Activated CD4-positive, alpha-beta T cell treated with anti-CD3 and anti-CD28 coated beads, Interleukin-2, amount 10 ng/mL, durations not matched to agents 7 days and 5 days (primary cell): ENCODE measurements at regions not wholly inside any gene's neighbourhood (a gene's known extent, or its start where the extent isn't known, plus 50 kb on each side); places are given as distances from the start of the nearest gene placed in this dataset.

Source experiments
- CTCF ChIA-PET: fragments of 350-600 bp; sonication (Branson Sonifier 250); formaldehyde crosslinking; loops from one replicate; lab custom pipeline; 2021; ENCODE audit warnings: antibody characterized with exemption; lab: Charles Lee
- POLR2A ChIA-PET: fragments of 350-600 bp; sonication (Branson Sonifier 250); formaldehyde crosslinking; loops from one replicate; lab custom pipeline; 2021; ENCODE audit warnings: antibody characterized with exemption; lab: Charles Lee
- DNase-seq: peaks from one replicate; pipeline ENCODE4 v3.0.0-alpha.2; 2020
- H3K27ac Mint-ChIP-seq: one replicate; pipeline ENCODE4 v1.8.0; 2021; ENCODE audit warnings: mild to moderate bottlenecking, moderate library complexity, mixed read lengths
- H3K27me3 Mint-ChIP-seq: one replicate; pipeline ENCODE4 v1.8.0; 2021; ENCODE audit warnings: mixed read lengths
- H3K36me3 Mint-ChIP-seq: one replicate; pipeline ENCODE4 v1.8.0; 2021; ENCODE audit warnings: low read depth, mixed read lengths
- H3K4me1 Mint-ChIP-seq: one replicate; pipeline ENCODE4 v1.8.0; 2021; ENCODE audit warnings: mixed read lengths
- H3K4me3 Mint-ChIP-seq: one replicate; pipeline ENCODE4 v1.8.0; 2021; ENCODE audit warnings: mild to moderate bottlenecking, moderate library complexity, mixed read lengths
- H3K9me3 Mint-ChIP-seq: one replicate; pipeline ENCODE4 v1.8.0; 2021; ENCODE audit warnings: mixed read lengths

DNA sequence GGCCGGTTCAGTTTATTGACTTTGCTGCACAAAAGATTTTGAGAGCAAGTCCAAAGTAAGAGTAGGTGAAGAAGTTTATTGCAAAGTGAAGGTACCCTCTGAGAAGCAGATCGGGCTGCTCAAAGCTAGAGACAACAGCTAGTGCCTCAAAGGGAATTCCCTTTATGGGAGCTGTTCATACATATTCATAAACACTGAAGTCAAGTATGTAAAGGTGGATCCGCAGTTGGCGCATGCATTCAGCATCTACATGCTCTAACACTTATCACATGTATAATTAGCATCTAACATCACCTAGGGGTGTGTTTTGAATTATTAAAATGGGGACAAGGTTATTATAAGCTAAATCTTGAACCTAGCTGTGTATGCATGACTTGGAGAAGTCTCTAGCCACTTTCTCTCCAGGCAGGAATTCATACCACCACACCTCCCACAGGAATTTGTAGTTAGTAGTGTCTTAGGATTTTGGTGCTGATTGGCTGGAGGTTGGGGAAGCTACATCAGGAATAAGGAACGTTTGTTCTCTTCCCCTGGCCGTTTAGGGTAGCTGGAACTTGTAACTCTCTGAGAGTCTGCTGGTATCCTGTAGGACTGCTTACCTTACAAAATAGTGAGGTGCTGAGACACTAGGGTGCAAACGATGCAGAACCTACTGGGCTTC is 1633.9 kb downstream of the GRIK2 start:
- Mint-ChIP-seq H3K9me3 (no peaks in the 10 kb centered on the region), H3K4me1 (no peaks in the 10 kb centered on the region), H3K4me3 (no peak overlapping the region), H3K27ac (no peak overlapping the region), H3K36me3 (no peaks in the 10 kb centered on the region), H3K27me3 (no peaks in the 10 kb centered on the region)
- POLR2A ChIA-PET = no interaction called here
- CTCF ChIA-PET = no interaction called here
- no peak for DNase-seq

DNA sequence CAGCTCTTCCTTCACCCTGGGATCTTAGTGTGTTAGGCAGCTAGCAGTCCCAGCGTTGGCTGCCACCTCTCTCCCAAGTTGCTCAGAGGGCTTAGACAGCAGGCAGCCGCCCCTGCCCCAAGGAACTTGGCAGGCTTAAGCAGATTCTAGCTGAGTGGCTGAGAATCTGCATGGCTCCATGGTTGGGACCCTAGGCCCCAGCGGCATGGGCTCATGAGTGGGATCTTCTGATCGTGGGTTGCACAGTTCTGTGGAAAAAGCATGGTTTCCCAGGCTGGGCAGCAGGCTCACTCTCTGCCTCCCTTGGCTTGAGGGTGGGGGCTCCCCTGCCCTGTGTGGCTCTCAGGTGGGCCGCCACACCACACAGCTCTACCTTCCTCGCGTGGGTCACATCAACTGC is 1624.9 kb downstream of the GRIK2 start:
- H3K27me3 Mint-ChIP-seq = no peaks in the 10 kb centered on the region
- H3K4me3 Mint-ChIP-seq = no peak overlapping the region
- H3K27ac Mint-ChIP-seq = no peak overlapping the region
- H3K4me1 Mint-ChIP-seq = no peaks in the 10 kb centered on the region
- POLR2A ChIA-PET = no interaction called here
- DNase-seq = no peak
- H3K9me3 Mint-ChIP-seq = no peaks in the 10 kb centered on the region
- CTCF ChIA-PET = no interaction called here
- no peaks in the 10 kb centered on the region for H3K36me3 Mint-ChIP-seq

DNA sequence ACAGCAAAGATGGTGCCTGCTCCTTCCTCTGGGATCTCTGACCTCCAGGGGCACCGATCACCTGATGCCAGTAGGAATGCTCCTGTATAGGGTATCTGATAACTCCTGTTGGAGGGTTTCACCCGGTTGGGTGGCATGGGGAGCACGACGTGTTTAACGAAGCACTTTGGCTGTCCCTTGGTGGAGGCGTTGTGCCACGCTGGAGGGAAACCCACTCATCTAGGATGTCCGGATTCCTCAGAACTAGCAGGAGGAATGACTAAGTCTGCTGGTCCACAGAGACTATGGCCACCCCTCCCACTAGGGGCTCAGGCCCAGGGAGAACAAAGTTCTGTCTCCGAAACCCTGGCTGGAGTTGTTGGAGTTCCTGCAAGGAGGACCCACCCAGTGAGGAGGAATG is 1624.4 kb downstream of the GRIK2 start:
- no peak overlapping the region for H3K27ac Mint-ChIP-seq
- no peak overlapping the region for H3K4me3 Mint-ChIP-seq
- no peaks in the 10 kb centered on the region for H3K4me1 Mint-ChIP-seq
- ChIA-PET CTCF (no interaction called here), POLR2A (interaction anchor here (0.6 kb wide), 1 partner anchor 633 kb away, joined by 3 read pairs; no protein-coding TSS in a partner anchor)
- DNase-seq = no peak
- no peaks in the 10 kb centered on the region for H3K36me3 Mint-ChIP-seq
- no peaks in the 10 kb centered on the region for H3K9me3 Mint-ChIP-seq
- H3K27me3 Mint-ChIP-seq = no peaks in the 10 kb centered on the region

DNA sequence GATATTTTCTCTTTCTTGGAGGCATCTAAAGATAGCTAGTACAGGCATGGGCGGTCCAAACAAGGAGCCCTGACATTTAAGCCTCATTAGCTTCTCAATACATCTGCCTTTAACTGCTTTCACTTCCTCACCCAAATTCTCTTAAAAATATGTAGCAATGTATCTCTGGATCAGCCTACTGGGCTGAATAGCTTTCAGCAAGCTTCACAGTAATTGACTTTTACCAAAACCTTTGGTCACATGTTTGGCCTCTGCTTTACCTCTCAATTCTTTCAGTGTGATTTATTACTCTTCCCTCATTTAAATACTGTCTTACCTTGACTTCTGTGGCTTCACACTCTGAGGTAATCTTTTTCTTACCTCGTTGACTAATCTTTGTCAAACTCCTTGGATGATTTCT is 1618.1 kb downstream of the GRIK2 start:
- DNase-seq = no peak
- Mint-ChIP-seq H3K36me3 (no peaks in the 10 kb centered on the region), H3K27me3 (no peaks in the 10 kb centered on the region), H3K9me3 (peaks cover 6% of the 10 kb centered on the region), H3K27ac (no peak overlapping the region), H3K4me1 (no peaks in the 10 kb centered on the region), H3K4me3 (no peak overlapping the region)
- CTCF ChIA-PET = interaction anchor here (0.6 kb wide), 1 partner anchor 314 kb away, joined by 4 read pairs; no protein-coding TSS in a partner anchor
- POLR2A ChIA-PET = no interaction called here

DNA sequence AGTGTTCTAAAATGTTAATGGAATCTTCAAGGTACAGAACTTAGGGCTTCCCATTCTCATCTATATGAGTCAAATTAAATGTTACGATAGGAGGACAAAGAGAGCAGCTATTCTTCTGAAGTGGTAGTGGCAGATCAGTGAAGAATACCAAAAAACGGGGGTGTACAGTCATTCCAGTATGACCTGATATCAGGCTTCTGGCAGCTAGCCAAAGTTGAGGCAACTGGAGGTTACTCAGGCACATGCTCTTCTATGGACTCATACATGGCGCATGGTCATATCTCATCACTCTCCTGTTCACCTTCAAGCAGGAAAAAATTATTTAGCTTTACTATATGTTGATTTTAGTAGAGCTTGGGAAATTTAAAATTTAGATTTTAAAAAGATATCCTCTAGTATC is 1608.8 kb downstream of the GRIK2 start:
- POLR2A ChIA-PET = no interaction called here
- Mint-ChIP-seq H3K4me1 (no peaks in the 10 kb centered on the region), H3K27me3 (no peaks in the 10 kb centered on the region), H3K4me3 (no peak overlapping the region), H3K9me3 (peaks cover 8% of the 10 kb centered on the region), H3K36me3 (no peaks in the 10 kb centered on the region), H3K27ac (no peak overlapping the region)
- no peak for DNase-seq
- CTCF ChIA-PET = no interaction called here

DNA sequence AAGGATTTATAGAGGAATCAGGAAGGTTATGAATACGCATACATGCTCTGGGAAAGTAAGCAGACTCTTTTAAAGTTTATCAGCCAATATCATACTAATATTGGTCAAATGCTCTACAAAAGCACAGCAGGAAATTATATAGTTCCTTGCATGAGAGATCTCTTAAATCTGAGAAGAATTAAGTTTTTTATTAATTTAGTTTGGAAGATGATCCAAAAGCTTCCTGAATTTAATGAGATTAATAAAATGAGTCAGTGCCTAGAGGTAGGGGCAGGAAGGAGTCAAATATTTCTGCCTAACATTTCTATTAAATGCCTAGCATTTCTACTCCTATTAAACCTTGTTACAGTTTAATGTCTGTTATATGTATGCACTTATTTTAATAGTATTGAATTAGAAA is 1608.2 kb downstream of the GRIK2 start:
- H3K27me3 Mint-ChIP-seq = no peaks in the 10 kb centered on the region
- no peak overlapping the region for H3K4me3 Mint-ChIP-seq
- H3K27ac Mint-ChIP-seq = no peak overlapping the region
- ChIA-PET CTCF (no interaction called here), POLR2A (no interaction called here)
- DNase-seq = no peak
- no peaks in the 10 kb centered on the region for H3K36me3 Mint-ChIP-seq
- H3K9me3 Mint-ChIP-seq = peaks cover 4% of the 10 kb centered on the region
- H3K4me1 Mint-ChIP-seq = no peaks in the 10 kb centered on the region

DNA sequence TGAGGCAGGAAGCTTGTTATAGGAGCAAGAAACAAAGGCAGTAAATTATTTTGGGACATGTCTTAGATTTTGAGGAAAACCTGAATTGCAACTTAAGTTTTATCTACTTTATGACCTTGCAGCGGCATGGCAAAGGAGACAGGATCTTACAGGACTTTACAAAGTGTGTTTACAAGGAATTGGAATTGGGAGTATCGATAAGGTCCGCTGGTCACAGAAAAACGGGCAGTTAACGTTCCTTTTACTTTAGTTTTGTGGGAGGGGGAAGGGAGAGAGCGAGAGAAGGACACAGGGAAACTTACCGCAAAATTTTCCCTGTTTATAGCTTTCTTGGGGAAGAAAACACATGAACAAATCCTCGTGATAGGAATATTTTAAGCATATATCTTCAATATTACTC is 1607.2 kb downstream of the GRIK2 start:
- ChIA-PET POLR2A (no interaction called here), CTCF (no interaction called here)
- H3K9me3 Mint-ChIP-seq = peaks cover 4% of the 10 kb centered on the region
- no peak overlapping the region for H3K4me3 Mint-ChIP-seq
- H3K27me3 Mint-ChIP-seq = no peaks in the 10 kb centered on the region
- H3K36me3 Mint-ChIP-seq = no peaks in the 10 kb centered on the region
- DNase-seq = no peak
- H3K4me1 Mint-ChIP-seq = no peaks in the 10 kb centered on the region
- H3K27ac Mint-ChIP-seq = no peak overlapping the region

DNA sequence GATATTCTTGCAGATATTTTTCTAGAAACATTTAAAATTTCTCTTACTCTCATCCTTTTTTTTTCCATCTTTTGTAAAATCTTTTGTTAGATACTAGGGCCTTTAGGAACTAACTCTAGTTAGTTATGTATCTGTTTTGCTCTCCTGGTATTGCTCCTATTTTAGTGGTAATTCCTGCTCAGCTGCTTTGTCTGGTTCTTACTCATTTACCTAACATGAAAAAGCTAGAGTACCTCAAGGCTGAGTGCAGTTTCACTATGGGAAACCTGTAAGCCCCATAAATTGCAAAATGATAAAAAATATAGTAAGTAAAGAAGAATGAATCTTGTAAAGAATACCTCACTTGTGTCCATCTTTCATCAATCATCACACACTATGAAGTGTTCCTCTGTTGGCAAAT is 1602.0 kb downstream of the GRIK2 start:
- H3K9me3 Mint-ChIP-seq = no peaks in the 10 kb centered on the region
- no peak for DNase-seq
- H3K4me3 Mint-ChIP-seq = no peak overlapping the region
- POLR2A ChIA-PET = no interaction called here
- H3K4me1 Mint-ChIP-seq = no peaks in the 10 kb centered on the region
- CTCF ChIA-PET = interaction anchor here (0.7 kb wide), 1 partner anchor 1588 kb away, joined by 3 read pairs; no protein-coding TSS in a partner anchor
- H3K27ac Mint-ChIP-seq = no peak overlapping the region
- no peaks in the 10 kb centered on the region for H3K27me3 Mint-ChIP-seq
- H3K36me3 Mint-ChIP-seq = no peaks in the 10 kb centered on the region

DNA sequence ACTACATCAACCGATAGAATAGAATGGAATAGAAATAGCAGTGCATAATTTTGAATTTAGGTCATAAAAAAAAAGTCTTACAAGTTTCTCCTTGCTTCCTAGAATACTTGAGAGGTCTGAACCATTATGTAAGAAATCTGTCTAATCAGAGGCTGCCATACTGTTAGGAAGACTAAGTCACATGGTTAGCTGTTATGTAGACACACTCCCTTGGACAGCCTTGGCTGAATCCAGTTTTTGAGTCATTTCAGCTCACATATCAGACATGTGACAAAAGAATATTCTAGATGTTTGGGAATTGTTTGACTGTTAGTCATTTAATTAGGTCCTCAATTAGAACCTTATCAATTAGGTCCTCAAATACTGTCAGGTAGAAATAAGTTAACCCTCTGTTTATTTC is 1601.4 kb downstream of the GRIK2 start:
- Mint-ChIP-seq H3K4me1 (no peaks in the 10 kb centered on the region), H3K9me3 (no peaks in the 10 kb centered on the region), H3K27ac (no peak overlapping the region), H3K27me3 (no peaks in the 10 kb centered on the region), H3K4me3 (no peak overlapping the region), H3K36me3 (no peaks in the 10 kb centered on the region)
- no peak for DNase-seq
- POLR2A ChIA-PET = no interaction called here
- CTCF ChIA-PET = no interaction called here

DNA sequence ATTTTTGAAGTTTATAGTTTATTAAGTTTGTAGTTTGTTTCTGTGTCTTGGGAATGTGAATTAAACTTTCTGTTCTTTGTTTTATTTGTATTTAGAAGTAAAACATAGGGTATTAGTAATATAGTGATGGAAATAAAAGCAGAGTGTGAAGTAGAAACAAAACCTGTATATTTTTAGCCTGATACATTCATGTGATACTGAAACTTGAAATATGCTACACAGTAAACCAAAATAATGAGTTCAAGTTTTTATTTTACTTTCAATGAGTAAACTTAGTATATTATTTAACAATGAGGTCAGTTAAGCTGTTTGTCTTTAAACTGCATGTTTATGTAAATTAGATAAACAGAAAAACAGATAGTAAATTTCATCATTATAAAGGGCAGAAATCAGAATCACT is 1592.6 kb downstream of the GRIK2 start:
- no peaks in the 10 kb centered on the region for H3K4me1 Mint-ChIP-seq
- H3K36me3 Mint-ChIP-seq = no peaks in the 10 kb centered on the region
- ChIA-PET POLR2A (no interaction called here), CTCF (no interaction called here)
- no peak overlapping the region for H3K27ac Mint-ChIP-seq
- peaks cover under 1% of the 10 kb centered on the region for H3K9me3 Mint-ChIP-seq
- no peaks in the 10 kb centered on the region for H3K27me3 Mint-ChIP-seq
- DNase-seq = no peak
- no peak overlapping the region for H3K4me3 Mint-ChIP-seq

DNA sequence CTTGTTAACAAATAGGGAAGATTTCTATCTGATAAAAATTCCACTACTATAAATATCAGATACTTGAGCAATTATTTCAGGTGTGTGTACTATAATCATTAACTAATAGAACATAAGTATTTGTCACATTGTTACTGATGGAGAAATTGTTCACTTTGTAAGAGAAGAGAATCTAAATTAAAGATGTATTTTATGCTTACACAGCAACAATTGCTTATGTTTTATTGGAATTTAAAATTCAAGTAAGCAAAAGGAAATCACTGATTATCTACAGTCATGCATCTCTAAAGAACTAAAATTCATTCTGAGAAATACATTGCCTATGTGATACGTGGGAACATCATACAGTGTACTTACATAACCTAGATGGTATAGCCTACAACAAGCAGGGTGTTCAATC is 1590.8 kb downstream of the GRIK2 start:
- Mint-ChIP-seq H3K36me3 (no peaks in the 10 kb centered on the region), H3K27ac (no peak overlapping the region), H3K9me3 (peaks cover 2% of the 10 kb centered on the region), H3K4me1 (no peaks in the 10 kb centered on the region), H3K27me3 (no peaks in the 10 kb centered on the region), H3K4me3 (no peak overlapping the region)
- ChIA-PET POLR2A (no interaction called here), CTCF (no interaction called here)
- no peak for DNase-seq

DNA sequence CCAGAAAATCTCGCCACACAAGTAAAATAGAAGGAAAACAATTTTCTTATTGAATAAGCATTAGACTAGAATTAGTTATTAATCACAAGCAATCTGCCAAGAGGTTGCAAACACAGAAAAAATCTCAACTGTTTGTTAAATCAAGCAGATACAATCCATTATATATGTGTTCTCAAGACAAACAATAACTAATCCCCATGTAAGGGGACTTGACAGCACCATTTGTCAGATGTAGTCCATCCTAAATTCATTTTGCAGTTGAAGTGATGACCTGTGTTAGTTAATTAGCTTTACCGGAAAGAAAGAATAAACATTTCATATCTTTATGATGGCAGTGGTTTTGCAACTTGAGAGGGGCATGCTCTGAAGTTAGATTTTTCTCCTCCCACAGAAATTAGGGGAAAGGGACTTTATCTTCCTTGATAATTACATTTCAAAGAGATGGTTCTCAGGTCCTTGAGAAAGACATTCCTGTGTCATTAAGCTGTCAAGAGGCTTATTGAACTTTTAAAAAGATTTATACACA is 1588.0 kb downstream of the GRIK2 start:
- Mint-ChIP-seq H3K4me3 (no peak overlapping the region), H3K27ac (no peak overlapping the region), H3K36me3 (no peaks in the 10 kb centered on the region), H3K4me1 (no peaks in the 10 kb centered on the region), H3K27me3 (no peaks in the 10 kb centered on the region), H3K9me3 (peaks cover 2% of the 10 kb centered on the region)
- DNase-seq = no peak
- ChIA-PET CTCF (no interaction called here), POLR2A (no interaction called here)

DNA sequence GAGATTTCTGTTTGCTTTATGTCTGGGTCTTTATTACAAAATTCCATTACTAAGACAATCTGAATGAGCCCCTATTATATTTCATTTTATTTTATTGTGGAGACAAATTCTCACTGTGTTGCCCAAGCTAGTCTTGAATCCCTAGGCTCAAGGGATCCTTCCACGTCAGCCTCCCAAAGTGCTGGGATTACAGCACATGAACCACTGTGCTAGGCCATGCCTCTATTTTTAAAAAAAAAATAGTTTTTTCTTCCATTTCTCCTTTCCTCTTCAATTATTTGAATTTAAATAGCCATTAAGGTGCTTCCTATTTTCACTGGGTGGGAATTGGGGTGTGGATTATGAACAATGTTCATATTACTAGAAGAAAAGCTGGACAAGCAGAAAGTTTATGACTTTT is 1587.4 kb downstream of the GRIK2 start:
- ChIA-PET POLR2A (no interaction called here), CTCF (interaction anchor here (0.6 kb wide), 1 partner anchor 603 kb away, joined by 3 read pairs; no protein-coding TSS in a partner anchor)
- H3K27ac Mint-ChIP-seq = no peak overlapping the region
- no peaks in the 10 kb centered on the region for H3K27me3 Mint-ChIP-seq
- no peaks in the 10 kb centered on the region for H3K4me1 Mint-ChIP-seq
- DNase-seq = no peak
- H3K9me3 Mint-ChIP-seq = peaks cover 2% of the 10 kb centered on the region
- H3K4me3 Mint-ChIP-seq = no peak overlapping the region
- no peaks in the 10 kb centered on the region for H3K36me3 Mint-ChIP-seq

DNA sequence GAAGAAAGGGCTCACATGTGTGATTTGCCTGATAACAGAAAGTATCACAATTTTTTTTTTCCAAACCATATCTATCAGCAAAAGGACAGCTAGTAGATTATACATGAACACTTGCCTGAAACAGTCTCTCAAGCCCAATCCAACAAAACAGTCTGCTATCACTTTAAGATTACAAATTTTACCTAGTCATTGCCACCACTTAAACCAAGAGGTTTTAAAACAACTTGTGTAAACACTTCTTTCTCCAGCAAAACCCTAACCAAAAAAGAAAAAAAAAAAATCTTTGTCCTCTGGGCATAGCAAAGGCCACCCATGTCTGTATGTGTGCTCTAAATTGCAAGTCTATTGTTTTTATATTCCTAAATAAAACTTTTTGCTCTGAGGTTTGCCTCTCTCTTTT is 1568.4 kb downstream of the GRIK2 start:
- H3K4me1 Mint-ChIP-seq = no peaks in the 10 kb centered on the region
- POLR2A ChIA-PET = no interaction called here
- no peak overlapping the region for H3K4me3 Mint-ChIP-seq
- no peaks in the 10 kb centered on the region for H3K9me3 Mint-ChIP-seq
- H3K27me3 Mint-ChIP-seq = no peaks in the 10 kb centered on the region
- no peak for DNase-seq
- no peak overlapping the region for H3K27ac Mint-ChIP-seq
- no peaks in the 10 kb centered on the region for H3K36me3 Mint-ChIP-seq
- CTCF ChIA-PET = no interaction called here
